ENCODE measurements at regions not wholly inside any gene's neighbourhood (a gene's known extent, or its start where the extent isn't known, plus 50 kb on each side); places are given as distances from the start of the nearest gene placed in this dataset.

DNA sequence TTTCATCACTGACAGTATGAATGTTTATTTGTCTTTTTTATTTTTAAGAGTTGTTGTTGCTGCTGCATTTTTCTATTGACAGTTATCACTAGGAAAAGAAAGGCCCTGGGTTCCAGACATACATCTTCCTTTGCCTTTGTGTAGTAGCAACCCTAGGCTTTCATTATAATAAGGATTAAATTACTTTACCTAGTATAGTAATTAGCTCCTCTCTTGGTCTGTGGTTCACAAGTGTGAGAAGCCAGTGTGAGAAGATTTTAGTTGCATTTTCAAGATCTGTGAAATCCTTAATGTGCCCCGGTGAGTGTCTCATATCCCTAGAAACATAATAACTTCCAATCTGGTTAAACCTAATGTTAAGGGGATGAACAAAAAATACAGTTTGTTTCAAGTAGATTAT, 799.3 kb upstream of the MAP3K7 start:
- TF ChIP-seq, protein P1, sequence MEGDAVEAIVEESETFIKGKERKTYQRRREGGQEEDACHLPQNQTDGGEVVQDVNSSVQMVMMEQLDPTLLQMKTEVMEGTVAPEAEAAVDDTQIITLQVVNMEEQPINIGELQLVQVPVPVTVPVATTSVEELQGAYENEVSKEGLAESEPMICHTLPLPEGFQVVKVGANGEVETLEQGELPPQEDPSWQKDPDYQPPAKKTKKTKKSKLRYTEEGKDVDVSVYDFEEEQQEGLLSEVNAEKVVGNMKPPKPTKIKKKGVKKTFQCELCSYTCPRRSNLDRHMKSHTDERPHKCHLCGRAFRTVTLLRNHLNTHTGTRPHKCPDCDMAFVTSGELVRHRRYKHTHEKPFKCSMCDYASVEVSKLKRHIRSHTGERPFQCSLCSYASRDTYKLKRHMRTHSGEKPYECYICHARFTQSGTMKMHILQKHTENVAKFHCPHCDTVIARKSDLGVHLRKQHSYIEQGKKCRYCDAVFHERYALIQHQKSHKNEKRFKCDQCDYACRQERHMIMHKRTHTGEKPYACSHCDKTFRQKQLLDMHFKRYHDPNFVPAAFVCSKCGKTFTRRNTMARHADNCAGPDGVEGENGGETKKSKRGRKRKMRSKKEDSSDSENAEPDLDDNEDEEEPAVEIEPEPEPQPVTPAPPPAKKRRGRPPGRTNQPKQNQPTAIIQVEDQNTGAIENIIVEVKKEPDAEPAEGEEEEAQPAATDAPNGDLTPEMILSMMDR (IDR thresholded peaks at IDR 0.05) = no peak
- TF ChIP-seq POLR2A (IDR thresholded peaks at IDR 0.05) = no peak
- no peak for TF ChIP-seq POLR2AphosphoS5 (IDR thresholded peaks at IDR 0.05; ENCODE audit: insufficient read depth in 1 of 2, low read depth in 1 of 2)
